Chondrocyte (in vitro differentiated cells): ENCODE measurements at regions not wholly inside any gene's neighbourhood (a gene's known extent, or its start where the extent isn't known, plus 50 kb on each side); places are given as distances from the start of the nearest gene placed in this dataset.

Experiments used
- DNase-seq: peaks from one replicate; pipeline ENCODE4 v3.0.0; 2021; ENCODE audit warnings: mixed read lengths, low spot score
- H3K27ac Mint-ChIP-seq: one replicate; pipeline ENCODE4 v1.8.0; 2021; ENCODE audit warnings: mild to moderate bottlenecking, moderate library complexity, mixed read lengths; ENCODE audit not compliant: unreplicated experiment
- H3K27me3 Mint-ChIP-seq: 2 replicates; pipeline ENCODE4 v1.8.0; 2021; ENCODE audit warnings: low read depth, mixed read lengths
- H3K36me3 Mint-ChIP-seq: 2 replicates; pipeline ENCODE4 v1.8.0; 2021; ENCODE audit warnings: low read depth, mixed read lengths
- H3K4me1 Mint-ChIP-seq: 2 replicates; pipeline ENCODE4 v1.8.0; 2021; ENCODE audit warnings: low read depth, mild to moderate bottlenecking, mixed read lengths
- H3K4me3 Mint-ChIP-seq: one replicate; pipeline ENCODE4 v1.8.0; 2021; ENCODE audit warnings: mild to moderate bottlenecking, moderate library complexity, mixed read lengths; ENCODE audit not compliant: unreplicated experiment
- H3K9me3 Mint-ChIP-seq: 2 replicates; pipeline ENCODE4 v1.8.0; 2021; ENCODE audit warnings: low read depth, mixed read lengths
- CTCF ChIP-seq: fragments of 200-600 bp; sonication (generic); IDR thresholded peaks from 2 replicates; pipeline ENCODE4 v1.5.0; 2021; ENCODE audit warnings: antibody characterized with exemption, mild to moderate bottlenecking, moderate library complexity

GRCh38 chr15:70187331-70187730 is 89.6 kb upstream of the TLE3 start:
- Mint-ChIP-seq H3K4me3 (no peak overlapping the region), H3K36me3 (peaks cover 5% of the 10 kb centered on the region), H3K4me1 (no peaks in the 10 kb centered on the region), H3K27me3 (peaks cover 20% of the 10 kb centered on the region), H3K9me3 (peaks cover 9% of the 10 kb centered on the region), H3K27ac (no peak overlapping the region)
- no peak for TF ChIP-seq CTCF
- DNase-seq: no peak

- Mint-ChIP-seq H3K4me3 (no peak overlapping the region), H3K4me1 (no peaks in the 10 kb centered on the region), H3K27ac (no peak overlapping the region), H3K9me3 (peaks cover under 1% of the 10 kb centered on the region), H3K27me3 (peaks cover 20% of the 10 kb centered on the region), H3K36me3 (peaks cover under 1% of the 10 kb centered on the region)
- no peak for DNase-seq
- TF ChIP-seq CTCF: no peak
These were observed 88.4 kb upstream of the TLE3 start for GRCh38 chr15:70186152-70186551.

GRCh38 chr15:70185251-70185711 is 87.6 kb upstream of the TLE3 start:
- Mint-ChIP-seq H3K4me1 (peaks cover 3% of the 10 kb centered on the region), H3K4me3 (no peak overlapping the region), H3K36me3 (no peaks in the 10 kb centered on the region), H3K27me3 (peaks cover 24% of the 10 kb centered on the region), H3K9me3 (no peaks in the 10 kb centered on the region), H3K27ac (no peak overlapping the region)
- no peak for TF ChIP-seq CTCF
- no peak for DNase-seq

- Mint-ChIP-seq H3K9me3 (no peaks in the 10 kb centered on the region), H3K4me1 (peaks cover 3% of the 10 kb centered on the region), H3K27me3 (peaks cover 26% of the 10 kb centered on the region), H3K36me3 (no peaks in the 10 kb centered on the region), H3K27ac (no peak overlapping the region), H3K4me3 (no peak overlapping the region)
- DNase-seq: no peak
- TF ChIP-seq CTCF: no peak
These were observed 85.4 kb upstream of the TLE3 start for GRCh38 chr15:70182858-70183695.

- Mint-ChIP-seq H3K27ac (no peak overlapping the region), H3K4me1 (peaks cover 3% of the 10 kb centered on the region), H3K36me3 (no peaks in the 10 kb centered on the region), H3K27me3 (peaks cover 19% of the 10 kb centered on the region), H3K9me3 (no peaks in the 10 kb centered on the region), H3K4me3 (no peak overlapping the region)
- TF ChIP-seq CTCF: peak; percentile 6
- DNase-seq: no peak
These were observed 84.0 kb upstream of the TLE3 start for GRCh38 chr15:70181626-70182255.
